Activated CD8-positive, alpha-beta T cell treated with anti-CD3 and anti-CD28 coated beads, Interleukin-2, amount 10 ng/mL, durations not matched to agents 7 days and 5 days (primary cell): ENCODE measurements at regions not wholly inside any gene's neighbourhood (a gene's known extent, or its start where the extent isn't known, plus 50 kb on each side); places are given as distances from the start of the nearest gene placed in this dataset.

Source experiments
- ATAC-seq: fragments of 150-1000 bp; cut with Tn5 transposase; one replicate; pipeline ENCODE4 v1.10.0; 2021; ENCODE audit warnings: moderate library complexity
- CTCF ChIA-PET: fragments of 350-600 bp; sonication (Branson Sonifier 250); formaldehyde crosslinking; loops from one replicate; lab custom pipeline; 2021; ENCODE audit warnings: antibody characterized with exemption; lab: Charles Lee
- POLR2A ChIA-PET: fragments of 350-600 bp; sonication (Branson Sonifier 250); formaldehyde crosslinking; loops from one replicate; lab custom pipeline; 2021; ENCODE audit warnings: antibody characterized with exemption; lab: Charles Lee
- DNase-seq: peaks from one replicate; pipeline ENCODE4 v3.0.0-alpha.2; 2020
- H3K27ac Mint-ChIP-seq: one replicate; pipeline ENCODE4 v1.8.0; 2021; ENCODE audit warnings: mild to moderate bottlenecking, mixed read lengths
- H3K27me3 Mint-ChIP-seq: one replicate; pipeline ENCODE4 v1.8.0; 2021; ENCODE audit warnings: low read depth, mixed read lengths
- H3K36me3 Mint-ChIP-seq: one replicate; pipeline ENCODE4 v1.8.0; 2021; ENCODE audit warnings: low read depth, mixed read lengths
- H3K4me1 Mint-ChIP-seq: one replicate; pipeline ENCODE4 v1.8.0; 2021; ENCODE audit warnings: low read depth, mixed read lengths
- H3K4me3 Mint-ChIP-seq: one replicate; pipeline ENCODE4 v1.8.0; 2021; ENCODE audit warnings: mild to moderate bottlenecking, mixed read lengths
- H3K9me3 Mint-ChIP-seq: one replicate; pipeline ENCODE4 v1.8.0; 2022; ENCODE audit warnings: mixed read lengths; ENCODE audit not compliant: insufficient read depth

- ChIA-PET POLR2A (no interaction called here), CTCF (no interaction called here)
- Mint-ChIP-seq H3K9me3 (no peaks in the 10 kb centered on the region), H3K36me3 (no peaks in the 10 kb centered on the region), H3K4me1 (no peaks in the 10 kb centered on the region), H3K27me3 (peaks cover 20% of the 10 kb centered on the region), H3K4me3 (no peak overlapping the region), H3K27ac (no peak overlapping the region)
- ATAC-seq, result no peak
- DNase-seq, result no peak
These were observed 116.1 kb upstream of the TLE3 start for GRCh38 chr15:70213794-70214193.

GRCh38 chr15:70212963-70213315 is 115.2 kb upstream of the TLE3 start:
- Mint-ChIP-seq H3K4me1 (no peaks in the 10 kb centered on the region), H3K27me3 (peaks cover 21% of the 10 kb centered on the region), H3K27ac (no peak overlapping the region), H3K4me3 (no peak overlapping the region), H3K36me3 (no peaks in the 10 kb centered on the region), H3K9me3 (no peaks in the 10 kb centered on the region)
- CTCF ChIA-PET, result no interaction called here
- DNase-seq, result no peak
- ATAC-seq, result no peak
- POLR2A ChIA-PET, result no interaction called here

- POLR2A ChIA-PET, result no interaction called here
- no peaks in the 10 kb centered on the region for H3K9me3 Mint-ChIP-seq
- ATAC-seq, result no peak
- no peak overlapping the region for H3K27ac Mint-ChIP-seq
- H3K4me1 Mint-ChIP-seq, result no peaks in the 10 kb centered on the region
- no peak overlapping the region for H3K4me3 Mint-ChIP-seq
- DNase-seq, result no peak
- peaks cover 24% of the 10 kb centered on the region for H3K27me3 Mint-ChIP-seq
- H3K36me3 Mint-ChIP-seq, result no peaks in the 10 kb centered on the region
- CTCF ChIA-PET, result no interaction called here
These were observed 114.7 kb upstream of the TLE3 start for GRCh38 chr15:70212286-70212962.

- H3K4me3 Mint-ChIP-seq, result no peak overlapping the region
- peaks cover 28% of the 10 kb centered on the region for H3K27me3 Mint-ChIP-seq
- DNase-seq (no peak), ATAC-seq (no peak)
- no peaks in the 10 kb centered on the region for H3K9me3 Mint-ChIP-seq
- H3K27ac Mint-ChIP-seq, result no peak overlapping the region
- H3K36me3 Mint-ChIP-seq, result no peaks in the 10 kb centered on the region
- POLR2A ChIA-PET, result no interaction called here
- H3K4me1 Mint-ChIP-seq, result no peaks in the 10 kb centered on the region
- CTCF ChIA-PET, result no interaction called here
These were observed 112.8 kb upstream of the TLE3 start for GRCh38 chr15:70210528-70210927.

GRCh38 chr15:70210076-70210475 is 112.4 kb upstream of the TLE3 start:
- Mint-ChIP-seq H3K27me3 (peaks cover 28% of the 10 kb centered on the region), H3K4me1 (no peaks in the 10 kb centered on the region), H3K36me3 (no peaks in the 10 kb centered on the region), H3K27ac (no peak overlapping the region), H3K4me3 (no peak overlapping the region), H3K9me3 (no peaks in the 10 kb centered on the region)
- ChIA-PET POLR2A (no interaction called here), CTCF (no interaction called here)
- ATAC-seq (no peak), DNase-seq (no peak)

GRCh38 chr15:70209499-70209898 is 111.8 kb upstream of the TLE3 start:
- no peaks in the 10 kb centered on the region for H3K36me3 Mint-ChIP-seq
- no peaks in the 10 kb centered on the region for H3K4me1 Mint-ChIP-seq
- no peak overlapping the region for H3K27ac Mint-ChIP-seq
- no peak for ATAC-seq
- DNase-seq, result no peak
- H3K4me3 Mint-ChIP-seq, result no peak overlapping the region
- POLR2A ChIA-PET, result no interaction called here
- CTCF ChIA-PET, result no interaction called here
- no peaks in the 10 kb centered on the region for H3K9me3 Mint-ChIP-seq
- H3K27me3 Mint-ChIP-seq, result peaks cover 30% of the 10 kb centered on the region

GRCh38 chr15:70208332-70208731 is 110.6 kb upstream of the TLE3 start:
- ChIA-PET POLR2A (no interaction called here), CTCF (no interaction called here)
- H3K9me3 Mint-ChIP-seq, result no peaks in the 10 kb centered on the region
- no peak overlapping the region for H3K4me3 Mint-ChIP-seq
- no peak for DNase-seq
- no peak for ATAC-seq
- no peaks in the 10 kb centered on the region for H3K36me3 Mint-ChIP-seq
- no peaks in the 10 kb centered on the region for H3K4me1 Mint-ChIP-seq
- H3K27me3 Mint-ChIP-seq, result peaks cover 32% of the 10 kb centered on the region
- no peak overlapping the region for H3K27ac Mint-ChIP-seq

GRCh38 chr15:70206668-70207067 is 109.0 kb upstream of the TLE3 start:
- CTCF ChIA-PET, result no interaction called here
- POLR2A ChIA-PET, result no interaction called here
- H3K4me1 Mint-ChIP-seq, result no peaks in the 10 kb centered on the region
- ATAC-seq (no peak), DNase-seq (no peak)
- H3K36me3 Mint-ChIP-seq, result no peaks in the 10 kb centered on the region
- peaks cover 32% of the 10 kb centered on the region for H3K27me3 Mint-ChIP-seq
- no peak overlapping the region for H3K4me3 Mint-ChIP-seq
- H3K27ac Mint-ChIP-seq, result no peak overlapping the region
- H3K9me3 Mint-ChIP-seq, result no peaks in the 10 kb centered on the region

- Mint-ChIP-seq H3K36me3 (no peaks in the 10 kb centered on the region), H3K4me1 (no peaks in the 10 kb centered on the region), H3K4me3 (no peak overlapping the region), H3K27me3 (peaks cover 23% of the 10 kb centered on the region), H3K27ac (no peak overlapping the region), H3K9me3 (no peaks in the 10 kb centered on the region)
- no peak for ATAC-seq
- no peak for DNase-seq
- POLR2A ChIA-PET, result no interaction called here
- CTCF ChIA-PET, result no interaction called here
These were observed 106.9 kb upstream of the TLE3 start for GRCh38 chr15:70204652-70205051.

- no peak overlapping the region for H3K4me3 Mint-ChIP-seq
- CTCF ChIA-PET, result no interaction called here
- no peaks in the 10 kb centered on the region for H3K36me3 Mint-ChIP-seq
- no peaks in the 10 kb centered on the region for H3K9me3 Mint-ChIP-seq
- no peaks in the 10 kb centered on the region for H3K4me1 Mint-ChIP-seq
- H3K27me3 Mint-ChIP-seq, result peaks cover 22% of the 10 kb centered on the region
- DNase-seq (no peak), ATAC-seq (no peak)
- POLR2A ChIA-PET, result no interaction called here
- H3K27ac Mint-ChIP-seq, result no peak overlapping the region
These were observed 106.4 kb upstream of the TLE3 start for GRCh38 chr15:70203981-70204560.

GRCh38 chr15:70202756-70203155 is 105.0 kb upstream of the TLE3 start:
- ChIA-PET CTCF (no interaction called here), POLR2A (no interaction called here)
- Mint-ChIP-seq H3K36me3 (no peaks in the 10 kb centered on the region), H3K4me3 (no peak overlapping the region), H3K9me3 (no peaks in the 10 kb centered on the region), H3K27me3 (peaks cover 20% of the 10 kb centered on the region), H3K27ac (no peak overlapping the region), H3K4me1 (no peaks in the 10 kb centered on the region)
- ATAC-seq, result no peak
- DNase-seq, result no peak

- Mint-ChIP-seq H3K27me3 (peaks cover 15% of the 10 kb centered on the region), H3K4me3 (no peak overlapping the region), H3K4me1 (no peaks in the 10 kb centered on the region), H3K27ac (no peak overlapping the region), H3K9me3 (no peaks in the 10 kb centered on the region), H3K36me3 (no peaks in the 10 kb centered on the region)
- ChIA-PET CTCF (no interaction called here), POLR2A (no interaction called here)
- ATAC-seq (no peak), DNase-seq (no peak)
These were observed 103.7 kb upstream of the TLE3 start for GRCh38 chr15:70201425-70201775.
